Nephron progenitor cell (in vitro differentiated cells): ENCODE measurements at regions not wholly inside any gene's neighbourhood (a gene's known extent, or its start where the extent isn't known, plus 50 kb on each side); places are given as distances from the start of the nearest gene placed in this dataset.
A peak's percentile ranks its signal among the peaks of the same experiment; 100 is the strongest.

Experiments
- DNase-seq: peaks from one replicate; pipeline ENCODE4 v3.0.0; 2021
- H3K27ac Mint-ChIP-seq: 2 replicates; pipeline ENCODE4 v1.8.0; 2021; ENCODE audit warnings: mild to moderate bottlenecking, moderate library complexity, mixed read lengths
- H3K27me3 Mint-ChIP-seq: 2 replicates; pipeline ENCODE4 v1.8.0; 2021; ENCODE audit warnings: mild to moderate bottlenecking, low read depth, mixed read lengths; ENCODE audit not compliant: poor library complexity
- H3K36me3 Mint-ChIP-seq: 2 replicates; pipeline ENCODE4 v1.8.0; 2021; ENCODE audit warnings: low read depth, mixed read lengths
- H3K4me1 Mint-ChIP-seq: 2 replicates; pipeline ENCODE4 v1.8.0; 2021; ENCODE audit warnings: mixed read lengths
- H3K4me3 Mint-ChIP-seq: 2 replicates; pipeline ENCODE4 v1.8.0; 2021; ENCODE audit warnings: mild to moderate bottlenecking, moderate library complexity, mixed read lengths
- H3K9me3 Mint-ChIP-seq: 2 replicates; pipeline ENCODE4 v1.8.0; 2021; ENCODE audit warnings: mild to moderate bottlenecking, moderate library complexity, mixed read lengths
- TF ChIP-seq, protein P1 (sequence below): fragments of 200-600 bp; sonication (generic); IDR thresholded peaks from 2 replicates; pipeline ENCODE4 v1.5.0; 2021; ENCODE audit warnings: antibody characterized with exemption

DNA sequence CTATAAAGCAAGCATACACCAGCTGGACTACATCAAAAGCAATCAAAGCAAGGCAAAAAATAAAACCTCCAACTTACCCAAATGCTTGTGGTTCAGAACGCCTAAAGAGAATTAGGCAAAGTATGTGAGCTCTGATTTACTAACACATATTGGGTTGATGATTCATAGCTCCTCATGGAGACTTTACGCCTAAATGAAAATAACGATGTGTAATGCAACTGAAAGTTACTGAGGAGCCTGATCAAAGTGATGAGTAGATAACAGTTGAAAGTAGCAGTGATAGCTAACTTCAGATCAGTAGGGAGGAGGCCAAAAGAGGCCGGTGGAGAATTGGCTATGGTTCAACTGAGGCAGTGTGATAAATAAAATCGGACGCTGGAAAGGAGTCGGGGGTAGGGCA lies 85.0 kb downstream of the MPP7 start:
- no peak for DNase-seq
- Mint-ChIP-seq H3K27me3 (peaks cover 7% of the 10 kb centered on the region), H3K36me3 (no peaks in the 10 kb centered on the region), H3K4me1 (peaks cover 7% of the 10 kb centered on the region), H3K4me3 (no peak overlapping the region), H3K27ac (peak overlapping the region; percentile 60), H3K9me3 (no peaks in the 10 kb centered on the region)
- TF ChIP-seq, protein P1, sequence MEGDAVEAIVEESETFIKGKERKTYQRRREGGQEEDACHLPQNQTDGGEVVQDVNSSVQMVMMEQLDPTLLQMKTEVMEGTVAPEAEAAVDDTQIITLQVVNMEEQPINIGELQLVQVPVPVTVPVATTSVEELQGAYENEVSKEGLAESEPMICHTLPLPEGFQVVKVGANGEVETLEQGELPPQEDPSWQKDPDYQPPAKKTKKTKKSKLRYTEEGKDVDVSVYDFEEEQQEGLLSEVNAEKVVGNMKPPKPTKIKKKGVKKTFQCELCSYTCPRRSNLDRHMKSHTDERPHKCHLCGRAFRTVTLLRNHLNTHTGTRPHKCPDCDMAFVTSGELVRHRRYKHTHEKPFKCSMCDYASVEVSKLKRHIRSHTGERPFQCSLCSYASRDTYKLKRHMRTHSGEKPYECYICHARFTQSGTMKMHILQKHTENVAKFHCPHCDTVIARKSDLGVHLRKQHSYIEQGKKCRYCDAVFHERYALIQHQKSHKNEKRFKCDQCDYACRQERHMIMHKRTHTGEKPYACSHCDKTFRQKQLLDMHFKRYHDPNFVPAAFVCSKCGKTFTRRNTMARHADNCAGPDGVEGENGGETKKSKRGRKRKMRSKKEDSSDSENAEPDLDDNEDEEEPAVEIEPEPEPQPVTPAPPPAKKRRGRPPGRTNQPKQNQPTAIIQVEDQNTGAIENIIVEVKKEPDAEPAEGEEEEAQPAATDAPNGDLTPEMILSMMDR = no peak

DNA sequence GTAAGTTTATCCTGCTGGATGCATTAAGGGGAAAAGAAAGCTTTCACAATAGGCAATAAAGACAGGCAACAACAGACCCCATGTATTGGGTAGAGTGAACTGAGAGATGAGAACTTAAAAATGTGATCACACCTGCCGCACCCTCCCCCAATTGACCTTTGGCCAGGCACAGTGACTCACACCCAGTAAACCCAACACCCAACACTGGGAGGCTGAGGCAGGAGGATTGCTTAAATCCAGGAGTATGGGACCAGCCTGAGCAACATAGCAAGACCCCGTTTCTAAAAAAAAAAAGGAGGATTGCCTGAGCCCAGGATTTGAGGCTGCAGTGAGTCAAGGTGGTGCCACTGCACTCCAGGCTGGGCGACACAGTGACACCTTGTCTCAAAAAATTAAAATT lies 86.9 kb downstream of the MPP7 start:
- TF ChIP-seq, protein P1 = no peak
- no peak overlapping the region for H3K4me3 Mint-ChIP-seq
- DNase-seq = no peak
- peaks cover 13% of the 10 kb centered on the region for H3K27me3 Mint-ChIP-seq
- H3K9me3 Mint-ChIP-seq = no peaks in the 10 kb centered on the region
- no peaks in the 10 kb centered on the region for H3K36me3 Mint-ChIP-seq
- no peak overlapping the region for H3K27ac Mint-ChIP-seq
- H3K4me1 Mint-ChIP-seq = peaks cover 7% of the 10 kb centered on the region

- no peak for DNase-seq
- no peak overlapping the region for H3K27ac Mint-ChIP-seq
- no peaks in the 10 kb centered on the region for H3K9me3 Mint-ChIP-seq
- H3K4me3 Mint-ChIP-seq = no peak overlapping the region
- TF ChIP-seq, protein P1 = no peak
- H3K27me3 Mint-ChIP-seq = peaks cover 13% of the 10 kb centered on the region
- H3K4me1 Mint-ChIP-seq = peaks cover 7% of the 10 kb centered on the region
- H3K36me3 Mint-ChIP-seq = no peaks in the 10 kb centered on the region
These were observed 88.6 kb downstream of the MPP7 start for GRCh38 chr10:28214219-28214618.

DNA sequence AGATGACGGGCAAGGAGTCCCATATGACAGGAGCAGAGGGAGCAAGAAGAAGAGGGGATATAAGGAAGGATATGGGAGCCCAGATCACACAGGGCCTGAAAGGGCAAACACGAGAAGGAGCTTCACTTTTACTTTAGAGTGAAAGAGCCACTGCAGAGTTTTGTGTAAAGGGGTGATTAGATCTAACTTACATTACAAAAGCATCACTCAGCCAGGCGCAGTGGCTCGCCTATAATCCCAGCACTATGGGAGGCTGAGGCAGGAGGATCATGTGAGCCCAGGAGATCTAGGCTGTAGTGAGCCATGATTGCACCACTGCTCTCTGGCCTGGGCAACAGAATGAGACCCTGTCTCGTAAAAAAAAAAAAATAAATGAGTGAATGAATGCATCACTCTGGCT lies 91.1 kb downstream of the MPP7 start:
- Mint-ChIP-seq H3K9me3 (peaks cover 15% of the 10 kb centered on the region), H3K27me3 (peaks cover 13% of the 10 kb centered on the region), H3K27ac (no peak overlapping the region), H3K4me1 (peaks cover 7% of the 10 kb centered on the region), H3K4me3 (no peak overlapping the region), H3K36me3 (peaks cover 4% of the 10 kb centered on the region)
- no peak for DNase-seq
- TF ChIP-seq, protein P1 = no peak

GRCh38 chr10:28207799-28208198 lies 95.1 kb downstream of the MPP7 start:
- no peak overlapping the region for H3K27ac Mint-ChIP-seq
- peaks cover 9% of the 10 kb centered on the region for H3K27me3 Mint-ChIP-seq
- no peak for DNase-seq
- peaks cover 9% of the 10 kb centered on the region for H3K4me1 Mint-ChIP-seq
- H3K36me3 Mint-ChIP-seq = peaks cover 8% of the 10 kb centered on the region
- no peak overlapping the region for H3K4me3 Mint-ChIP-seq
- TF ChIP-seq, protein P1 = no peak
- peaks cover 24% of the 10 kb centered on the region for H3K9me3 Mint-ChIP-seq

GRCh38 chr10:28202941-28203352 lies 99.9 kb downstream of the MPP7 start:
- TF ChIP-seq, protein P1 = no peak
- peak; percentile 16 for DNase-seq
- Mint-ChIP-seq H3K9me3 (peaks cover 18% of the 10 kb centered on the region), H3K27me3 (peaks cover 3% of the 10 kb centered on the region), H3K4me3 (no peak overlapping the region), H3K36me3 (peaks cover 4% of the 10 kb centered on the region), H3K27ac (peak overlapping the region; percentile 80), H3K4me1 (peaks cover 20% of the 10 kb centered on the region)
